Colonic mucosa (tissue), 4 donors: ENCODE measurements at regions not wholly inside any gene's neighbourhood (a gene's known extent, or its start where the extent isn't known, plus 50 kb on each side); places are given as distances from the start of the nearest gene placed in this dataset.

Experiments used
- DNase-seq: peaks from one replicate; pipeline ENCODE4 v3.0.0-alpha.2; 2020
- H3K27ac ChIP-seq: fragments of 200-600 bp; one replicate; pipeline ENCODE4 v1.8.0; 2021
- H3K27me3 ChIP-seq: fragments of 200-600 bp; one replicate; pipeline ENCODE4 v1.8.0; 2021
- H3K36me3 ChIP-seq: fragments of 200-600 bp; one replicate; pipeline ENCODE4 v1.8.0; 2021
- H3K4me1 ChIP-seq: fragments of 200-600 bp; one replicate; pipeline ENCODE4 v1.8.0; 2021; ENCODE audit warnings: mild to moderate bottlenecking
- H3K4me3 ChIP-seq: fragments of 200-600 bp; one replicate; pipeline ENCODE4 v1.8.0; 2021
- H3K9ac ChIP-seq, 2 donors: one replicate each; pipeline ENCODE4 v1.7.0; 2013; ENCODE audit warnings: control low read depth in 2 of 2, low read depth in 2 of 2, low read length in 2 of 2
- H3K9me3 ChIP-seq: fragments of 200-600 bp; one replicate; pipeline ENCODE4 v1.8.0; 2021
- intact Hi-C: fragments of 100-400 bp; cut with DNase I; formaldehyde crosslinking; loops from one replicate; pipeline ENCODE4 v1.14.1; 2022
- TF ChIP-seq, protein P1 (sequence below): fragments of 200-600 bp; IDR thresholded peaks from one replicate; pipeline ENCODE4 v1.8.0; 2022; ENCODE audit warnings: antibody characterized with exemption, mild to moderate bottlenecking
- donor health status: healthy.
- donor health status: DM: no; HTN: no; CAD: no.
- donor health status: DM: no; HTN: no; CAD: no.

DNA sequence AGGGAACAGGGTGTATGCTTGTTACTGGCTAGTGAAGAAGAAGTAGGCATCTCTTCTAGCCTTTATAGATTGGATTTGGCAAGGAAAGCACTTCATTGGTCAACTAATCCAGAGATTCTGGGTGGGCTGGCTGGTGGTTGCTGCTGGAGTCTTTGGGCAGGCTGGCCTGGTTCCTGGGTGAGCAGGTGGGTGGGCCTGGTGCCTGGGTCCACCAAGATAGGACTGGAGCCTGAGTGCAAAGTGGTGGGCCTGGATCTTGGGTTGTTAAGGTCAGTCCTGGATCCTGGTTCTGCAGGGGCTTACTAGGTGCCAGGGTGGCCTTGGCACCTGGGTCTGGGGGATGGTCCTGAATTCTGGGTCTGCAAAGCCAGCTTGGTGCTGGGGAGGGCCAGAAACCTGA is 482.4 kb upstream of the GHITM start:
- Histone ChIP-seq H3K27me3 (no peaks in the 10 kb centered on the region), H3K9me3 (no peaks in the 10 kb centered on the region), H3K27ac (no peak overlapping the region), H3K9ac (no peak overlapping the region), H3K4me1 (no peaks in the 10 kb centered on the region), H3K36me3 (no peaks in the 10 kb centered on the region), H3K4me3 (no peak overlapping the region)
- DNase-seq: no peak
- TF ChIP-seq, protein P1, sequence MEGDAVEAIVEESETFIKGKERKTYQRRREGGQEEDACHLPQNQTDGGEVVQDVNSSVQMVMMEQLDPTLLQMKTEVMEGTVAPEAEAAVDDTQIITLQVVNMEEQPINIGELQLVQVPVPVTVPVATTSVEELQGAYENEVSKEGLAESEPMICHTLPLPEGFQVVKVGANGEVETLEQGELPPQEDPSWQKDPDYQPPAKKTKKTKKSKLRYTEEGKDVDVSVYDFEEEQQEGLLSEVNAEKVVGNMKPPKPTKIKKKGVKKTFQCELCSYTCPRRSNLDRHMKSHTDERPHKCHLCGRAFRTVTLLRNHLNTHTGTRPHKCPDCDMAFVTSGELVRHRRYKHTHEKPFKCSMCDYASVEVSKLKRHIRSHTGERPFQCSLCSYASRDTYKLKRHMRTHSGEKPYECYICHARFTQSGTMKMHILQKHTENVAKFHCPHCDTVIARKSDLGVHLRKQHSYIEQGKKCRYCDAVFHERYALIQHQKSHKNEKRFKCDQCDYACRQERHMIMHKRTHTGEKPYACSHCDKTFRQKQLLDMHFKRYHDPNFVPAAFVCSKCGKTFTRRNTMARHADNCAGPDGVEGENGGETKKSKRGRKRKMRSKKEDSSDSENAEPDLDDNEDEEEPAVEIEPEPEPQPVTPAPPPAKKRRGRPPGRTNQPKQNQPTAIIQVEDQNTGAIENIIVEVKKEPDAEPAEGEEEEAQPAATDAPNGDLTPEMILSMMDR: no peak
- intact Hi-C loops: no loop called here

- TF ChIP-seq, protein P1: no peak
Observed at GRCh38 chr10:83657487-83657886, 481.8 kb upstream of the GHITM start.

GRCh38 chr10:83663918-83664317 is 475.4 kb upstream of the GHITM start:
- Histone ChIP-seq H3K27me3 (no peaks in the 10 kb centered on the region), H3K4me3 (no peak overlapping the region), H3K4me1 (no peaks in the 10 kb centered on the region), H3K36me3 (no peaks in the 10 kb centered on the region), H3K27ac (no peak overlapping the region), H3K9me3 (no peaks in the 10 kb centered on the region), H3K9ac (no peak overlapping the region)
- TF ChIP-seq, protein P1: no peak
- no peak for DNase-seq
- intact Hi-C loops: no loop called here

More at GRCh38 chr10:83657487-83657886, 481.8 kb upstream of the GHITM start:
- no peak for DNase-seq
- H3K4me3 ChIP-seq: no peak overlapping the region
- H3K27me3 ChIP-seq: no peaks in the 10 kb centered on the region
- H3K27ac ChIP-seq: no peak overlapping the region
- no peaks in the 10 kb centered on the region for H3K9me3 ChIP-seq
- no peaks in the 10 kb centered on the region for H3K36me3 ChIP-seq
- no peaks in the 10 kb centered on the region for H3K4me1 ChIP-seq
- intact Hi-C loops: no loop called here
- H3K9ac ChIP-seq: no peak overlapping the region

- Histone ChIP-seq H3K9me3 (no peaks in the 10 kb centered on the region), H3K36me3 (no peaks in the 10 kb centered on the region), H3K4me1 (no peaks in the 10 kb centered on the region), H3K9ac (no peak overlapping the region), H3K4me3 (no peak overlapping the region), H3K27ac (no peak overlapping the region), H3K27me3 (no peaks in the 10 kb centered on the region)
- intact Hi-C loops: no loop called here
- no peak for DNase-seq
- TF ChIP-seq, protein P1: no peak
Observed at GRCh38 chr10:83666762-83667161, 472.5 kb upstream of the GHITM start.

DNA sequence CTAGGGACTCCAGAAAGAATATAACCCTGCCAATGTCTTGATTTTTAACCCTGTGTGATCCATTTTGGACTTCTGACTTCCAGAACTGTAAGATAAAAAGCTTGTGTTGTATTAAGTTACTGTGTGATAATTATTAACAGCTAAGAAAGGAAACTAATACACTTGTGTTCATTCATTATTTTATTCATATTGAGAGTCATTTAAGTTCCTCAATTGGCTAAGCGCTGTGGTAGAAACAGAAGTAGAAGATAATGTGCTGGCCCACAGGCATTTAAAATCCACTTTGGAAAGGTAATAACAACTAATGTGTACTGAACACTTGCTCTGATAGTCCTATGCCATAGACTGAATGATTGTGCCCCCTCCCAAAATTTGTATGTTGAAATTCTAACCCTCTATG is 471.7 kb upstream of the GHITM start:
- TF ChIP-seq, protein P1: no peak
- Histone ChIP-seq H3K4me1 (no peaks in the 10 kb centered on the region), H3K27me3 (no peaks in the 10 kb centered on the region), H3K9me3 (no peaks in the 10 kb centered on the region), H3K9ac (no peak overlapping the region), H3K27ac (no peak overlapping the region), H3K36me3 (no peaks in the 10 kb centered on the region), H3K4me3 (no peak overlapping the region)
- intact Hi-C loops: no loop called here
- DNase-seq: no peak

DNA sequence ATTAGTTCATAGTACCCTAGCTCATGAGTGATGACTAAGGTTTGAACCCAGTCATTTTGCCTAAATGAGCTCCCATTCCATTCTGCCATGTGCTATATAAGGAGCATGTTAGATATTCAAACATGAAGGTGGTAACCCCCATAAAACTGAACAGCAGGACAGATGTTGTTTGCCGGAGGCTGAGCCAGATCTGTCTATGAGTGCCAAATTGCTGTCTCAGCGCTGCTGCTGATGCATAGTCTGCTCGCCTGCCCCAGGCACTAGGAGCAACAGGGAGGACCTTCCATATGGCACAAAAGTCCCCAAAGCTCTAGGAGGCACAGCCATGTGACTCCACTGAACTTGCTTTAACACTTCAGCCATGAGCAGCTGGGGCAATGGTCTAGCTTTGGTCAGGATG is 466.0 kb upstream of the GHITM start:
- TF ChIP-seq, protein P1: no peak

More for the DNA sequence above, 466.0 kb upstream of the GHITM start:
- Histone ChIP-seq H3K36me3 (no peaks in the 10 kb centered on the region), H3K4me3 (no peak overlapping the region), H3K9ac (no peak overlapping the region), H3K4me1 (no peaks in the 10 kb centered on the region), H3K27me3 (no peaks in the 10 kb centered on the region), H3K9me3 (no peaks in the 10 kb centered on the region), H3K27ac (no peak overlapping the region)
- DNase-seq: no peak
- intact Hi-C loops: no loop called here
